GM23248 (cell line): ENCODE measurements at regions not wholly inside any gene's neighbourhood (a gene's known extent, or its start where the extent isn't known, plus 50 kb on each side); places are given as distances from the start of the nearest gene placed in this dataset.

ENCODE experiments used
- EZH2 ChIP-seq: fragments of 200-600 bp; sonication (generic); IDR thresholded peaks from 2 replicates; pipeline ENCODE4 v1.6.1; 2018; ENCODE audit warnings: antibody characterized with exemption, mild to moderate bottlenecking; ENCODE audit not compliant: insufficient read depth, poor library complexity, severe bottlenecking
- EZH2phosphoT487 ChIP-seq: fragments of 200-600 bp; sonication (generic); IDR thresholded peaks from 2 replicates; pipeline ENCODE4 v1.6.1; 2018; ENCODE audit warnings: antibody characterized with exemption, moderate library complexity, mild to moderate bottlenecking, low read depth; ENCODE audit not compliant: insufficient read depth

DNA sequence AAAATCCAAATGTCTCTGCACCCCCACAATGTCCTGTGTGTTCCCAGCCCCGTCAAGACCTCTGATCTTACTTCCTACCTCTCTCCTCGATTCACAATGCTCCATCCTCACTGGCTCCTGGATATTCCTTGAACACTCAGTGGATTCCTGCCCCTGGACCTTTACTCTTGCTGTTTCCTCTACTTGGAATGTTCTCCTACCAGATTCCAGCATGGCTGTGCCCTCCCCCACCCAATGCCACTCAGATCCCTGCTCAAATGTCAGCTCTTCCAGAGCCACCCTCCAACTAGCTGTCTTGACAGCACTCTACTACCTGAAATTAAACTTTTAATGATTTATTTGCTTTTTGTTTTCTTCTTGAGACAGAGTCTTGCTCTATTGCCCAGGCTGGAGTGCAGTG, 107.4 kb downstream of the KLF5 start:
- TF ChIP-seq EZH2 = no peak
- TF ChIP-seq EZH2phosphoT487 = no peak
